GM12878 (cell line): ENCODE measurements at regions not wholly inside any gene's neighbourhood (a gene's known extent, or its start where the extent isn't known, plus 50 kb on each side); places are given as distances from the start of the nearest gene placed in this dataset.

Experiments used
- BRCA1 ChIP-seq: IDR thresholded peaks from 2 replicates; pipeline ENCODE4 v1.6.1; 2011; ENCODE audit warnings: low read depth, low read length, improper control_type of control experiment
- CREB1 ChIP-seq: IDR thresholded peaks from 2 replicates; pipeline ENCODE4 v1.6.1; 2012; ENCODE audit warnings: low read depth, mild to moderate bottlenecking, inconsistent platforms
- EZH2 ChIP-seq: IDR thresholded peaks from 2 replicates; pipeline ENCODE4 v1.6.1; 2012; ENCODE audit warnings: low read depth, mild to moderate bottlenecking, control low read depth, inconsistent platforms, low read length, borderline replicate concordance; ENCODE audit not compliant: control insufficient read depth
- MXI1 ChIP-seq: fragments of 150-350 bp; IDR thresholded peaks from 2 replicates; pipeline ENCODE4 v1.6.1; 2011; ENCODE audit warnings: low read depth, mild to moderate bottlenecking, inconsistent platforms, low read length, improper control_type of control experiment
- TF ChIP-seq, protein P1 (sequence below): fragments of 450-650 bp; IDR thresholded peaks from 2 replicates; pipeline ENCODE4 v1.6.1; 2017; ENCODE audit warnings: borderline replicate concordance
- TF ChIP-seq, protein P2 (sequence below): fragments of 450-650 bp; IDR thresholded peaks from 2 replicates; pipeline ENCODE4 v1.6.1; 2017; ENCODE audit warnings: antibody characterized with exemption, mild to moderate bottlenecking, moderate library complexity
- TF ChIP-seq, protein P3 (sequence below): fragments of 450-650 bp; IDR thresholded peaks from 2 replicates; pipeline ENCODE4 v1.6.1; 2014; ENCODE audit warnings: mild to moderate bottlenecking
- TF ChIP-seq, protein P4 (sequence below): fragments of 450-650 bp; formaldehyde crosslinking; IDR thresholded peaks from 2 replicates; pipeline ENCODE4 v1.5.0; 2022; ENCODE audit warnings: mild to moderate bottlenecking, missing genetic modification characterization

DNA sequence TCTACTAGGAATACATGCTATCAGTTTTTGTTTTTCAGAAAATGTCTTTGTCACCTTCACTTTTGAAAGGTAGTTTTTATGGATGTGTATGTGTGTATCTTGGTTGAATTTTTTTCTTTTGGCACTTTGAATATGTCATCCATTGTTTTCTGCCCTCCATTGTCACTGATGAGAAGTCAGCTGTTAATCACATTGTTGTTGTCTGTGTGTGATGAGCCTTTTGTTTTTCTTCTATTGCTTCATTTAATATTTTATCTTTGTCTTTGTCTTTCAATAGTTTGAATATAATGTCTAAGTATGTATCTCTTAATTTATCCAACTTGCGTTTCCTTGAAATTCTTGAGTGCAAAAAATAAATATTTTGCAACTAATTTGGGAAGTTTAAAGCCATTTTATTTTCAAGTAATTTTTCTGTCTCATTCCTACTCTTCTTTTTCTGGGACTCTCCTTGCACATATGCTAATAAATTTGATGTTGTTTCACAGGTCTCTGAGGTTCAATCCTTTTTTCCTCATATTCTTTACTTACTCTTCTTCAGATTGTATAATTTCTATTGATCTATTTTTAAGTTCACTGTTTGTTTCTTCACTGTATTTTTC lies 546.9 kb upstream of the GHITM start:
- TF ChIP-seq, protein P1, sequence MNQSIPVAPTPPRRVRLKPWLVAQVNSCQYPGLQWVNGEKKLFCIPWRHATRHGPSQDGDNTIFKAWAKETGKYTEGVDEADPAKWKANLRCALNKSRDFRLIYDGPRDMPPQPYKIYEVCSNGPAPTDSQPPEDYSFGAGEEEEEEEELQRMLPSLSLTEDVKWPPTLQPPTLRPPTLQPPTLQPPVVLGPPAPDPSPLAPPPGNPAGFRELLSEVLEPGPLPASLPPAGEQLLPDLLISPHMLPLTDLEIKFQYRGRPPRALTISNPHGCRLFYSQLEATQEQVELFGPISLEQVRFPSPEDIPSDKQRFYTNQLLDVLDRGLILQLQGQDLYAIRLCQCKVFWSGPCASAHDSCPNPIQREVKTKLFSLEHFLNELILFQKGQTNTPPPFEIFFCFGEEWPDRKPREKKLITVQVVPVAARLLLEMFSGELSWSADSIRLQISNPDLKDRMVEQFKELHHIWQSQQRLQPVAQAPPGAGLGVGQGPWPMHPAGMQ = no peak
- TF ChIP-seq CREB1 (no peak), EZH2 (no peak), MXI1 (no peak), BRCA1 (no peak)
- TF ChIP-seq, protein P2, sequence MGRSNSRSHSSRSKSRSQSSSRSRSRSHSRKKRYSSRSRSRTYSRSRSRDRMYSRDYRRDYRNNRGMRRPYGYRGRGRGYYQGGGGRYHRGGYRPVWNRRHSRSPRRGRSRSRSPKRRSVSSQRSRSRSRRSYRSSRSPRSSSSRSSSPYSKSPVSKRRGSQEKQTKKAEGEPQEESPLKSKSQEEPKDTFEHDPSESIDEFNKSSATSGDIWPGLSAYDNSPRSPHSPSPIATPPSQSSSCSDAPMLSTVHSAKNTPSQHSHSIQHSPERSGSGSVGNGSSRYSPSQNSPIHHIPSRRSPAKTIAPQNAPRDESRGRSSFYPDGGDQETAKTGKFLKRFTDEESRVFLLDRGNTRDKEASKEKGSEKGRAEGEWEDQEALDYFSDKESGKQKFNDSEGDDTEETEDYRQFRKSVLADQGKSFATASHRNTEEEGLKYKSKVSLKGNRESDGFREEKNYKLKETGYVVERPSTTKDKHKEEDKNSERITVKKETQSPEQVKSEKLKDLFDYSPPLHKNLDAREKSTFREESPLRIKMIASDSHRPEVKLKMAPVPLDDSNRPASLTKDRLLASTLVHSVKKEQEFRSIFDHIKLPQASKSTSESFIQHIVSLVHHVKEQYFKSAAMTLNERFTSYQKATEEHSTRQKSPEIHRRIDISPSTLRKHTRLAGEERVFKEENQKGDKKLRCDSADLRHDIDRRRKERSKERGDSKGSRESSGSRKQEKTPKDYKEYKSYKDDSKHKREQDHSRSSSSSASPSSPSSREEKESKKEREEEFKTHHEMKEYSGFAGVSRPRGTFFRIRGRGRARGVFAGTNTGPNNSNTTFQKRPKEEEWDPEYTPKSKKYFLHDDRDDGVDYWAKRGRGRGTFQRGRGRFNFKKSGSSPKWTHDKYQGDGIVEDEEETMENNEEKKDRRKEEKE = no peak
- TF ChIP-seq, protein P3, sequence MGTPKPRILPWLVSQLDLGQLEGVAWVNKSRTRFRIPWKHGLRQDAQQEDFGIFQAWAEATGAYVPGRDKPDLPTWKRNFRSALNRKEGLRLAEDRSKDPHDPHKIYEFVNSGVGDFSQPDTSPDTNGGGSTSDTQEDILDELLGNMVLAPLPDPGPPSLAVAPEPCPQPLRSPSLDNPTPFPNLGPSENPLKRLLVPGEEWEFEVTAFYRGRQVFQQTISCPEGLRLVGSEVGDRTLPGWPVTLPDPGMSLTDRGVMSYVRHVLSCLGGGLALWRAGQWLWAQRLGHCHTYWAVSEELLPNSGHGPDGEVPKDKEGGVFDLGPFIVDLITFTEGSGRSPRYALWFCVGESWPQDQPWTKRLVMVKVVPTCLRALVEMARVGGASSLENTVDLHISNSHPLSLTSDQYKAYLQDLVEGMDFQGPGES = no peak
- TF ChIP-seq, protein P4, sequence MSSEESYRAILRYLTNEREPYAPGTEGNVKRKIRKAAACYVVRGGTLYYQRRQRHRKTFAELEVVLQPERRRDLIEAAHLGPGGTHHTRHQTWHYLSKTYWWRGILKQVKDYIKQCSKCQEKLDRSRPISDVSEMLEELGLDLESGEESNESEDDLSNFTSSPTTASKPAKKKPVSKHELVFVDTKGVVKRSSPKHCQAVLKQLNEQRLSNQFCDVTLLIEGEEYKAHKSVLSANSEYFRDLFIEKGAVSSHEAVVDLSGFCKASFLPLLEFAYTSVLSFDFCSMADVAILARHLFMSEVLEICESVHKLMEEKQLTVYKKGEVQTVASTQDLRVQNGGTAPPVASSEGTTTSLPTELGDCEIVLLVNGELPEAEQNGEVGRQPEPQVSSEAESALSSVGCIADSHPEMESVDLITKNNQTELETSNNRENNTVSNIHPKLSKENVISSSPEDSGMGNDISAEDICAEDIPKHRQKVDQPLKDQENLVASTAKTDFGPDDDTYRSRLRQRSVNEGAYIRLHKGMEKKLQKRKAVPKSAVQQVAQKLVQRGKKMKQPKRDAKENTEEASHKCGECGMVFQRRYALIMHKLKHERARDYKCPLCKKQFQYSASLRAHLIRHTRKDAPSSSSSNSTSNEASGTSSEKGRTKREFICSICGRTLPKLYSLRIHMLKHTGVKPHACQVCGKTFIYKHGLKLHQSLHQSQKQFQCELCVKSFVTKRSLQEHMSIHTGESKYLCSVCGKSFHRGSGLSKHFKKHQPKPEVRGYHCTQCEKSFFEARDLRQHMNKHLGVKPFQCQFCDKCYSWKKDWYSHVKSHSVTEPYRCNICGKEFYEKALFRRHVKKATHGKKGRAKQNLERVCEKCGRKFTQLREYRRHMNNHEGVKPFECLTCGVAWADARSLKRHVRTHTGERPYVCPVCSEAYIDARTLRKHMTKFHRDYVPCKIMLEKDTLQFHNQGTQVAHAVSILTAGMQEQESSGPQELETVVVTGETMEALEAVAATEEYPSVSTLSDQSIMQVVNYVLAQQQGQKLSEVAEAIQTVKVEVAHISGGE (CRISPR knock-in tag) = no peak
